ENCODE measurements at regions not wholly inside any gene's neighbourhood (a gene's known extent, or its start where the extent isn't known, plus 50 kb on each side); places are given as distances from the start of the nearest gene placed in this dataset.

GRCh38 chr1:218748071-218748470, 402.9 kb downstream of the TGFB2 start:
- Histone ChIP-seq H3K4me2 (no peak overlapping the region), H3K9ac (no peak overlapping the region), H3K27ac (no peak overlapping the region), H3K4me3 (no peak overlapping the region), H3K27me3 (no peaks in the 10 kb centered on the region), H3K36me3 (no peaks in the 10 kb centered on the region), H4K20me1 (no peaks in the 10 kb centered on the region), H3K9me3 (peaks cover 14% of the 10 kb centered on the region), H3K4me1 (no peaks in the 10 kb centered on the region)
- TF ChIP-seq Cebpa-rat (IDR thresholded peaks at IDR 0.05), result no peak

DNA sequence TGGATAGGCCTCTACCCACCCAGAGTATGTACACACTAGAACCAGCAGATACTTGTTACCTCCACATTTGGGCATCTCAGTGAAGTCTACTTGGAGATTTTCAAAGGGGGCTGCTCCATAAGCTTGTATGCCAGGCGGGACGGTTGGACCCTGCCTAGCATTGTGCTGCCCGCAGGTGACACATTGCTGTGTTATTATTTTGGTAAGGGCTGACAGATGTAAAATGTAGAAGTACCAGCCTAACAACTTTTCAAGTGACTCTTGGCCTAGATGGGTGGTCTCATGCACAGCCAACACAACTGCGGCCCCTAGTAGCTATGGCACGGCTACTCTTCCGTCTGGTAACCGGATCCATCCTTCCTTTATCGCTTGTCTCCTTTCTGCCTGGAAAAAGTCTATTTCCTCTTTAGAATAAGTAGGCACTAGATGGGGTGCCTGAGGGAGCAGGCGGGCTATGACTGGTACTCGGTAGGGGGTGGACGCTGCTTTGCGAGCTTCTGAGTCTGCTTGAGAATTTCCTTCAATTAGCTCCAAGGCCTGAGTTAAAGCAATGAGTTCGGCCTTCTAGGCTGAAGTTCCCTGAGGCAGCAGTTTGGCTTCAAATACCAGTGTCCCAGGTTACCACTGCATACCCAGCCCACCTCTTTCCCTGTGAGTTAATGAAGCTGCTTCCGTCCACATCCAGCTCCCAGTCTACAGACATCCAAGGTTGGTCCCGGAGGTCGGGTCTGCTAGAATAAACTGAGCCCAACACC, 405.3 kb downstream of the TGFB2 start:
- no peak overlapping the region for H3K4me3 ChIP-seq
- no peak overlapping the region for H3K27ac ChIP-seq
- no peak overlapping the region for H3K4me2 ChIP-seq
- H3K36me3 ChIP-seq, result no peaks in the 10 kb centered on the region
- peaks cover 23% of the 10 kb centered on the region for H3K9me3 ChIP-seq
- TF ChIP-seq Cebpa-rat (IDR thresholded peaks at IDR 0.05), result no peak
- no peak overlapping the region for H3K9ac ChIP-seq
- H3K27me3 ChIP-seq, result no peaks in the 10 kb centered on the region
- H3K4me1 ChIP-seq, result no peaks in the 10 kb centered on the region
- H4K20me1 ChIP-seq, result no peaks in the 10 kb centered on the region

- Histone ChIP-seq H3K27me3 (no peaks in the 10 kb centered on the region), H3K4me1 (no peaks in the 10 kb centered on the region), H3K36me3 (no peaks in the 10 kb centered on the region), H3K9ac (no peak overlapping the region), H3K9me3 (peaks cover 18% of the 10 kb centered on the region), H3K4me2 (no peak overlapping the region), H4K20me1 (no peaks in the 10 kb centered on the region), H3K4me3 (no peak overlapping the region), H3K27ac (no peak overlapping the region)
- no peak for TF ChIP-seq Cebpa-rat (IDR thresholded peaks at IDR 0.05)
These were observed 406.2 kb downstream of the TGFB2 start for GRCh38 chr1:218751208-218751948.

DNA sequence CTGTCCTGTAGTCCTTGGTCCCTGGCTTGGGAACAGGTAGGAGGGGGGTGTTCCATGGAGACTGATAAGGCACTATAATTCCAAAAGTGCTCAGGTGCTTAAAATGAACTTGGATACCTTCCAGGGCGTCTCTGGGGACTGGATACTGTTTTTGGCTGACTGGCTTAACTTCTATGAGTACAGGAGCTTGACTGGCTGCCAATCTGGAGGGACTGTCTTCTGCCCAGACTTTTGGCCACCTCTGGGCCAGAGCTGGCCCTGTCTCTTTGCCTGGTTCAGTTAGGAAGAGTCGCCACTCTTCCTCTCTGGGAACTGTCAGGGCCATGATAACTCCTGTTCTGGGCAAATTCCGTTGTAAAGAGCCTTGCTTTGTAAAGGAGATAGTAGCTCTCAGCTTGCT, 407.0 kb downstream of the TGFB2 start:
- H3K4me3 ChIP-seq, result no peak overlapping the region
- H3K9me3 ChIP-seq, result peaks cover 18% of the 10 kb centered on the region
- no peak overlapping the region for H3K9ac ChIP-seq
- H3K4me2 ChIP-seq, result no peak overlapping the region
- no peaks in the 10 kb centered on the region for H3K36me3 ChIP-seq
- no peak overlapping the region for H3K27ac ChIP-seq
- H4K20me1 ChIP-seq, result no peaks in the 10 kb centered on the region
- H3K27me3 ChIP-seq, result no peaks in the 10 kb centered on the region
- no peaks in the 10 kb centered on the region for H3K4me1 ChIP-seq
- no peak for TF ChIP-seq Cebpa-rat (IDR thresholded peaks at IDR 0.05)

GRCh38 chr1:218754477-218754876, 409.3 kb downstream of the TGFB2 start:
- H3K4me1 ChIP-seq, result no peaks in the 10 kb centered on the region
- TF ChIP-seq Cebpa-rat (IDR thresholded peaks at IDR 0.05), result no peak
- H4K20me1 ChIP-seq, result no peaks in the 10 kb centered on the region
- H3K27me3 ChIP-seq, result no peaks in the 10 kb centered on the region
- H3K9me3 ChIP-seq, result peaks cover 10% of the 10 kb centered on the region
- no peak overlapping the region for H3K4me2 ChIP-seq
- H3K4me3 ChIP-seq, result no peak overlapping the region
- no peak overlapping the region for H3K27ac ChIP-seq
- no peak overlapping the region for H3K9ac ChIP-seq
- H3K36me3 ChIP-seq, result no peaks in the 10 kb centered on the region

DNA sequence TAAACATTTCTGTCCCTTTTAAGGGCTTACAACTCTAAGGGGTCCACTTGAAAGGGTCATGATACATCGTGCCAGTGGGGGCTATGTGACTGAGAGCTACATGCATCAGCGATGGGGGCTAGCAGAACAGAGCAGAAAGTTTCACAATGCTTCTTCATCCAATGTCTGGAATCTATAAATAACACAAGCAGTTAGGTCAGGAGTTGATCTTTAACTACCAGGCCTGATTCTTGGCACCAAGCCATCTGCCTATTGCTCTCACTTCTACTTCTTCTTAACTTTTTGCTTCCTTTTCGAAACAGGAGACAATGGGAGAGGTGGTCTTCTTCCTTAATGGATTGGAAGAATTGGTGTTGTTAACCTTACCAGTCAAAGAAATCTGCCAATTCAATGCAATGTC, 410.0 kb downstream of the TGFB2 start:
- Histone ChIP-seq H3K27ac (no peak overlapping the region), H3K36me3 (no peaks in the 10 kb centered on the region), H3K27me3 (no peaks in the 10 kb centered on the region), H3K4me2 (no peak overlapping the region), H4K20me1 (no peaks in the 10 kb centered on the region), H3K4me1 (no peaks in the 10 kb centered on the region), H3K4me3 (no peak overlapping the region), H3K9ac (no peak overlapping the region), H3K9me3 (peaks cover 9% of the 10 kb centered on the region)
- no peak for TF ChIP-seq Cebpa-rat (IDR thresholded peaks at IDR 0.05)

DNA sequence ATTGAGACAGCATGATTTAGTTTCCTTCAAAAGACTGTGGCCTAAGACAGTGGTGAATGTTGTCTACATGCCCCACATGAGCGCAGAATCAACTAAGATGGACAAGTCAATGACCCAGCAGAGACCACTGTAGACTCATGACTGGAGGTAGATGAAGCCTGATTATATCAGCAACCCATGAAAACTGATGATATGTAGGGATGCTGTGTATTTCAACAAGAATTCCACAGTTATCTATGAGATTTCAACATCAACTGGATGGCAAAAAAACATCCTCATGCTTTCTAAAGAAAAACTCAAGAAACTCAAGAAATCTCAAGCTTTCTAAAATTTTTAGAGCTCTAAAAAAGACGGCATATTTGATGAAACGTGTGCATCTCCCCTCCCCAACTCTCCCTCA, 413.9 kb upstream of the LYPLAL1 start:
- Histone ChIP-seq H3K4me3 (no peak overlapping the region), H3K36me3 (no peaks in the 10 kb centered on the region), H3K27me3 (no peaks in the 10 kb centered on the region), H3K4me1 (no peaks in the 10 kb centered on the region), H3K9me3 (peaks cover 5% of the 10 kb centered on the region), H3K9ac (no peak overlapping the region), H4K20me1 (no peaks in the 10 kb centered on the region), H3K27ac (no peak overlapping the region), H3K4me2 (no peak overlapping the region)
- TF ChIP-seq Cebpa-rat (IDR thresholded peaks at IDR 0.05), result no peak

DNA sequence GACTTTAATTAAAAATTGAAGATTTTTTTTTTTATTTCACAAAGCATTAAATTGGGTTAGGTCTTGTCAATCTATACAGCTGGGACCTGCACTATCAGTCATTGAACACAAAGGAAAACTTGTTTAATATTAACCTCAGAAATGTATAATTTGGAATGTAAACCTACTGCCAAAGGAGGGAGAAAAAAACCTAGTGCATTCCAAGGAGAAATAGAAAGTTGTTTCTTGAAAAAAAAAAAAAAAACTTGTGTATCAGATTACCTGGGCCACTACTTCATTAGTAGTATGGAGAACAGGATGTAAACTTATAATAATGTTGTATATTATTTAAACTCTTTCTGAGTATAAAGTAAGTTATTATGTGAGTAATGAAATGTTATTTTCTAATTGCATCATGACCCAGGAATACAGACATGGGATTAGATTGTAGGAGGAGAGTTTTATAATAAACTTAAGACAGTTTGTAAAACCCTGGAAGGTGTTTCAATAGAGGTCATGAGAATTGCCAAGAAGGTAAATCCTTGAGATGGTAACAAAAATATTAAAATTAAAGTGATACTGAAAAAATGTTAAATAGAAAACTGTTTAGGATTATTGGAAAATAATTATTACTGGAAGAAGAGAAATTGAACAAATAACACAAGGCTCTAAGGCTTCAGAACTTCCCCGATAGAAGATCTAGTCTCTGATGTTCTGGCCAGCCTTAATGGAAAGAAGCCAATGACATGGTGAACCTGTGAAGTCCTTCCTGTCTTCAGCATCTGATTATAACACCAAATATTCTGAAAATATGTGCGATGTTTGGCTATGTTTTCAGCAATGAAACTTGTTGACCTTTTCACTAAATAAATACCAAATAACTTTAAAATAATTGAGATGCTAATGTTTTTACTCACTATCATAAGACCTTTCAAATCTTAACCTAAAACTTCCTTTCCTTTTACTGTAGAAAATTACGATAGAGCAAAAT, 412.8 kb upstream of the LYPLAL1 start:
- Histone ChIP-seq H3K9me3 (no peaks in the 10 kb centered on the region), H3K36me3 (no peaks in the 10 kb centered on the region), H3K9ac (no peak overlapping the region), H3K27me3 (no peaks in the 10 kb centered on the region), H4K20me1 (no peaks in the 10 kb centered on the region), H3K4me1 (no peaks in the 10 kb centered on the region), H3K4me2 (no peak overlapping the region), H3K4me3 (no peak overlapping the region), H3K27ac (no peak overlapping the region)
- TF ChIP-seq Cebpa-rat (IDR thresholded peaks at IDR 0.05), result no peak

DNA sequence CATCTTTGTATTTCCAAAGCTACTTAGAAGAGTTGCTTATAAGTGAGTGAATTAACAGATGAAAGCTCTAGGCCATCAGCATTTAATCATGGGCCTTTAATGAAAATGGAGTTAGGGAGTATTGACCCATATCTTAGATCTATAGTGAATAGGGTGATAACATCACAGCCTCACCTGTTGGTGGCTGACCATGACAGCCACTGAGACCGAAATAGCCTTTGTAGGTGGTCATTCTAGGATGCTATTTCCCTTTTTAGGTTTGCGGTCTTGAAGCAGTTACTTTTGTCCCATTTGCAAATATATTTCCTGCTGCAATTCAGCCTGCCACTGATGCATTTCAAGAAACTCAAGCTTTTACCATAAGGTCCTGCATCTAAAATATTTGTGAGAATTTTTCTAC, 410.1 kb upstream of the LYPLAL1 start:
- H3K4me1 ChIP-seq, result no peaks in the 10 kb centered on the region
- H3K27me3 ChIP-seq, result no peaks in the 10 kb centered on the region
- TF ChIP-seq Cebpa-rat (IDR thresholded peaks at IDR 0.05), result no peak
- no peaks in the 10 kb centered on the region for H4K20me1 ChIP-seq
- no peak overlapping the region for H3K27ac ChIP-seq
- H3K4me2 ChIP-seq, result no peak overlapping the region
- H3K36me3 ChIP-seq, result no peaks in the 10 kb centered on the region
- H3K9me3 ChIP-seq, result no peaks in the 10 kb centered on the region
- H3K9ac ChIP-seq, result no peak overlapping the region
- no peak overlapping the region for H3K4me3 ChIP-seq
